Upper lobe of left lung (tissue), 4 donors: ENCODE measurements at regions not wholly inside any gene's neighbourhood (a gene's known extent, or its start where the extent isn't known, plus 50 kb on each side); places are given as distances from the start of the nearest gene placed in this dataset.

ENCODE experiments used
- EP300 ChIP-seq, 4 donors: sonication (generic); formaldehyde crosslinking; IDR thresholded peaks; one replicate each; pipeline ENCODE4 v1.5.1; 2017; ENCODE audit warnings: antibody characterized with exemption in 4 of 4, control low read depth in 2 of 4
- POLR2A ChIP-seq, 4 donors: fragments of 450-650 bp; IDR thresholded peaks; one replicate each; pipeline ENCODE4 v1.5.1; 2016 to 2017; ENCODE audit warnings: antibody characterized with exemption in 4 of 4, mild to moderate bottlenecking in 2 of 4
- POLR2AphosphoS5 ChIP-seq, 2 donors: sonication (generic); formaldehyde crosslinking; IDR thresholded peaks; one replicate each; pipeline ENCODE4 v1.5.1; 2017; ENCODE audit warnings: antibody characterized with exemption in 2 of 2
- TF ChIP-seq, protein P1 (sequence below), 6 experiments: fragments of 450-650 bp in 4 of 6; fragments of 200-600 bp in 2 of 6; sonication (generic) in 2 of 6; IDR thresholded peaks; one replicate each; pipeline ENCODE4 v1.5.1; 2016 to 2019; ENCODE audit warnings: antibody characterized with exemption in 6 of 6

DNA sequence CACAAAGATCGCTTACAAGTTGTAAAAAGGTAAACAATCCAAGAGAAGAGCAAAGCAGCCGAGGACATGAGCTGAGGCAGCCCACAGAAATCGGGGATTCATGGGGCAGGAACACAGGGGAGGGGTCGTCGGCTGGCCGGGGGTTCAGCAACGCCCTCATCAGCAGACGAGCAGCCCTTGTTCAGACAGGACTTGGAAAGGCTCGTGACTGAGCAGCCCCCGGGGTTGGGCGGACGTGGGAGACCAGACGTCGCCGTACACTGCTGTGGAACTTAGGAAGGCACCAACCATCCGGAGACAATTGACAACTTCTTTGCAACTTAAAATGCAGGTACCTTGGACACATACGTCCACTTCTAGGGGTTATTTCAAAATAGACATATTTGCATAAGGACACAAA, 370.5 kb downstream of the BRD1 start:
- no peak for TF ChIP-seq POLR2A (IDR thresholded peaks at IDR 0.05)
- TF ChIP-seq EP300 (IDR thresholded peaks at IDR 0.05), result no peak
- TF ChIP-seq, protein P1, sequence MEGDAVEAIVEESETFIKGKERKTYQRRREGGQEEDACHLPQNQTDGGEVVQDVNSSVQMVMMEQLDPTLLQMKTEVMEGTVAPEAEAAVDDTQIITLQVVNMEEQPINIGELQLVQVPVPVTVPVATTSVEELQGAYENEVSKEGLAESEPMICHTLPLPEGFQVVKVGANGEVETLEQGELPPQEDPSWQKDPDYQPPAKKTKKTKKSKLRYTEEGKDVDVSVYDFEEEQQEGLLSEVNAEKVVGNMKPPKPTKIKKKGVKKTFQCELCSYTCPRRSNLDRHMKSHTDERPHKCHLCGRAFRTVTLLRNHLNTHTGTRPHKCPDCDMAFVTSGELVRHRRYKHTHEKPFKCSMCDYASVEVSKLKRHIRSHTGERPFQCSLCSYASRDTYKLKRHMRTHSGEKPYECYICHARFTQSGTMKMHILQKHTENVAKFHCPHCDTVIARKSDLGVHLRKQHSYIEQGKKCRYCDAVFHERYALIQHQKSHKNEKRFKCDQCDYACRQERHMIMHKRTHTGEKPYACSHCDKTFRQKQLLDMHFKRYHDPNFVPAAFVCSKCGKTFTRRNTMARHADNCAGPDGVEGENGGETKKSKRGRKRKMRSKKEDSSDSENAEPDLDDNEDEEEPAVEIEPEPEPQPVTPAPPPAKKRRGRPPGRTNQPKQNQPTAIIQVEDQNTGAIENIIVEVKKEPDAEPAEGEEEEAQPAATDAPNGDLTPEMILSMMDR (IDR thresholded peaks at IDR 0.05), result no peak
- TF ChIP-seq POLR2AphosphoS5 (IDR thresholded peaks at IDR 0.05), result no peak
